Stomach (tissue), 4 donors: ENCODE measurements at regions not wholly inside any gene's neighbourhood (a gene's known extent, or its start where the extent isn't known, plus 50 kb on each side); places are given as distances from the start of the nearest gene placed in this dataset.

Experiments used
- CTCF ChIP-seq, 7 experiments: fragments of 450-650 bp in 4 of 7; fragments of 200-600 bp in 3 of 7; sonication (generic) in 3 of 7; IDR thresholded peaks; one replicate each; pipeline ENCODE4 v1.5.1; 2016 to 2019; ENCODE audit warnings: antibody characterized with exemption in 7 of 7, control low read depth in 2 of 7, mild to moderate bottlenecking in 1 of 7
- POLR2AphosphoS5 ChIP-seq, 3 donors: sonication (generic); formaldehyde crosslinking; IDR thresholded peaks; one replicate each; pipeline ENCODE4 v1.6.1; 2016; ENCODE audit warnings: antibody characterized with exemption in 3 of 3

GRCh38 chr10:62511656-62512055 is 137.5 kb downstream of the ZNF365 start:
- TF ChIP-seq POLR2AphosphoS5 (IDR thresholded peaks at IDR 0.05) (no peak), CTCF (IDR thresholded peaks at IDR 0.05) (no peak)
